ENCODE measurements at regions not wholly inside any gene's neighbourhood (a gene's known extent, or its start where the extent isn't known, plus 50 kb on each side); places are given as distances from the start of the nearest gene placed in this dataset.

DNA sequence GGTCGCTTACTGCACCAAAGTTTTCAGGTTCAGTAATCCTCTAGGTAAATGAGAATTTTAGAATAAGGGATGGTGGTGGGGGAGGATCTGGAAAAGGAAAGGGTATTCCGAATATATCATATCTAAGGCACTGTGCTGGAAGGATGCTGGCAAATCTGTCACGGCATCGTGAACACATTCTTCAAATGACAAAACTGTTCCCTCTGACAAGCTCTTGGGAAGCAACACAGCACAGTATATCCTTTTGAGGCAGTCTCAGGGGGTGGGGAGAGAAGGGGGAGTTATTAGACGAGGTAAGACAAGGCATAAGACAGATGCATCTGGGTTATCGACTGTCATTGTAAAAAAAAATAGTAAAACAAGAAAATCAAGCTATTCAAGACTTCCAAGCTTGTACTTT is 289.6 kb upstream of the LRRN1 start:
- TF ChIP-seq, protein P1, sequence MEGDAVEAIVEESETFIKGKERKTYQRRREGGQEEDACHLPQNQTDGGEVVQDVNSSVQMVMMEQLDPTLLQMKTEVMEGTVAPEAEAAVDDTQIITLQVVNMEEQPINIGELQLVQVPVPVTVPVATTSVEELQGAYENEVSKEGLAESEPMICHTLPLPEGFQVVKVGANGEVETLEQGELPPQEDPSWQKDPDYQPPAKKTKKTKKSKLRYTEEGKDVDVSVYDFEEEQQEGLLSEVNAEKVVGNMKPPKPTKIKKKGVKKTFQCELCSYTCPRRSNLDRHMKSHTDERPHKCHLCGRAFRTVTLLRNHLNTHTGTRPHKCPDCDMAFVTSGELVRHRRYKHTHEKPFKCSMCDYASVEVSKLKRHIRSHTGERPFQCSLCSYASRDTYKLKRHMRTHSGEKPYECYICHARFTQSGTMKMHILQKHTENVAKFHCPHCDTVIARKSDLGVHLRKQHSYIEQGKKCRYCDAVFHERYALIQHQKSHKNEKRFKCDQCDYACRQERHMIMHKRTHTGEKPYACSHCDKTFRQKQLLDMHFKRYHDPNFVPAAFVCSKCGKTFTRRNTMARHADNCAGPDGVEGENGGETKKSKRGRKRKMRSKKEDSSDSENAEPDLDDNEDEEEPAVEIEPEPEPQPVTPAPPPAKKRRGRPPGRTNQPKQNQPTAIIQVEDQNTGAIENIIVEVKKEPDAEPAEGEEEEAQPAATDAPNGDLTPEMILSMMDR (IDR thresholded peaks at IDR 0.05), result no peak
- no peak for TF ChIP-seq POLR2A (IDR thresholded peaks at IDR 0.05; ENCODE audit: low read depth)
- TF ChIP-seq POLR2AphosphoS5 (IDR thresholded peaks at IDR 0.05), result no peak
